Fibroblast of lung (primary cell): ENCODE measurements at regions not wholly inside any gene's neighbourhood (a gene's known extent, or its start where the extent isn't known, plus 50 kb on each side); places are given as distances from the start of the nearest gene placed in this dataset.

ENCODE experiments used
- DNase-seq, 2 donors: peaks; one replicate each; pipeline versions ENCODE4 v3.0.0 to v3.0.0-alpha.2; 2010; ENCODE audit warnings: low read depth in 2 of 2
- H2AFZ ChIP-seq: 2 replicates; pipeline ENCODE4 v1.5.1; 2012; ENCODE audit warnings: low read length, control low read depth, inconsistent platforms
- H3K27ac ChIP-seq: 2 replicates; pipeline ENCODE4 v1.5.1; 2011; ENCODE audit warnings: low read length, control low read depth; ENCODE audit not compliant: insufficient read depth
- H3K27me3 ChIP-seq: 2 replicates; pipeline ENCODE4 v1.5.1; 2011; ENCODE audit warnings: mild to moderate bottlenecking, low read length; ENCODE audit not compliant: control insufficient read depth, insufficient read depth
- H3K36me3 ChIP-seq: 2 replicates; pipeline ENCODE4 v1.5.1; 2011; ENCODE audit warnings: low read length; ENCODE audit not compliant: control insufficient read depth, insufficient read depth
- H3K4me1 ChIP-seq: 2 replicates; pipeline ENCODE4 v1.5.1; 2011; ENCODE audit warnings: low read length; ENCODE audit not compliant: control insufficient read depth, insufficient read depth; ENCODE audit errors: extremely low read depth
- H3K4me2 ChIP-seq: 2 replicates; pipeline ENCODE4 v1.5.1; 2011; ENCODE audit warnings: low read length, control low read depth; ENCODE audit not compliant: insufficient read depth; ENCODE audit errors: extremely low read depth
- H3K4me3 ChIP-seq, 4 experiments: fragments of 200-600 bp in 1 of 4; sonication (generic) in 1 of 4; replicated peaks in 1 of 4; 2 replicates each; pipeline ENCODE4 v1.5.1; 2011 to 2016; ENCODE audit warnings: low read length in 4 of 4, low read depth in 3 of 4, mild to moderate bottlenecking in 3 of 4, control low read depth in 2 of 4, inconsistent platforms in 1 of 4, mixed read lengths in 1 of 4; ENCODE audit not compliant: insufficient read depth in 1 of 4; ENCODE audit errors: control extremely low read depth in 1 of 4
- H3K79me2 ChIP-seq: 2 replicates; pipeline ENCODE4 v1.5.1; 2012; ENCODE audit warnings: mild to moderate bottlenecking, low read length, inconsistent platforms; ENCODE audit not compliant: control insufficient read depth, insufficient read depth
- H3K9ac ChIP-seq: 2 replicates; pipeline ENCODE4 v1.5.1; 2011; ENCODE audit warnings: mild to moderate bottlenecking, low read length, control low read depth; ENCODE audit not compliant: insufficient read depth
- H3K9me3 ChIP-seq: 2 replicates; pipeline ENCODE4 v1.5.1; 2012; ENCODE audit warnings: low read depth, low read length; ENCODE audit not compliant: control insufficient read depth, insufficient read depth
- H4K20me1 ChIP-seq: 2 replicates; pipeline ENCODE4 v1.5.1; 2011; ENCODE audit warnings: low read length; ENCODE audit not compliant: control insufficient read depth, insufficient read depth; ENCODE audit errors: extremely low read depth
- CTCF ChIP-seq, 2 donors: IDR thresholded peaks in 1 of 2; conservative IDR thresholded peaks in 1 of 2; 1 replicate in 1 of 2; 2 replicates in 1 of 2; pipeline ENCODE4 v1.5.1; 2011 to 2012; ENCODE audit warnings: low read length in 2 of 2, control low read depth in 1 of 2, inconsistent platforms in 1 of 2, low read depth in 1 of 2, mild to moderate bottlenecking in 1 of 2
- EZH2 ChIP-seq: IDR thresholded peaks from 2 replicates; pipeline ENCODE4 v1.5.1; 2012; ENCODE audit warnings: low read length, control low read depth, mild to moderate bottlenecking; ENCODE audit errors: missing control alignments

- Histone ChIP-seq H3K4me1 (no peaks in the 10 kb centered on the region), H3K4me3 (no peak overlapping the region), H3K27ac (no peak overlapping the region)
Measured at GRCh38 chrX:42378857-42379256, 399.1 kb downstream of the PPP1R2C start.

GRCh38 chrX:42375086-42375485 lies 402.9 kb downstream of the PPP1R2C start:
- Histone ChIP-seq H3K4me1 (no peaks in the 10 kb centered on the region), H3K4me3 (no peak overlapping the region), H2AFZ (no peak overlapping the region), H3K36me3 (no peaks in the 10 kb centered on the region), H3K4me2 (no peak overlapping the region), H3K79me2 (no peaks in the 10 kb centered on the region), H3K9ac (no peak overlapping the region), H4K20me1 (no peaks in the 10 kb centered on the region), H3K27me3 (no peaks in the 10 kb centered on the region), H3K9me3 (no peaks in the 10 kb centered on the region), H3K27ac (no peak overlapping the region)
- DNase-seq = no peak
- no peak for TF ChIP-seq EZH2
- no peak for TF ChIP-seq CTCF (conservative IDR thresholded peaks at IDR 0.05 in 1 of 2, IDR thresholded peaks at IDR 0.05 in 1 of 2; ENCODE audit: low read depth in 1 of 2, low read length in 2 of 2)

More at GRCh38 chrX:42378857-42379256, 399.1 kb downstream of the PPP1R2C start:
- no peak overlapping the region for H3K4me2 ChIP-seq
- H3K27me3 ChIP-seq = no peaks in the 10 kb centered on the region
- no peaks in the 10 kb centered on the region for H4K20me1 ChIP-seq
- DNase-seq = no peak
- TF ChIP-seq EZH2 (no peak), CTCF (conservative IDR thresholded peaks at IDR 0.05 in 1 of 2, IDR thresholded peaks at IDR 0.05 in 1 of 2; ENCODE audit: low read depth in 1 of 2, low read length in 2 of 2) (no peak)
- H3K36me3 ChIP-seq = no peaks in the 10 kb centered on the region
- H3K9ac ChIP-seq = no peak overlapping the region
- no peaks in the 10 kb centered on the region for H3K9me3 ChIP-seq
- H2AFZ ChIP-seq = no peak overlapping the region
- no peaks in the 10 kb centered on the region for H3K79me2 ChIP-seq

GRCh38 chrX:42366181-42366580 lies 411.8 kb downstream of the PPP1R2C start:
- Histone ChIP-seq H3K36me3 (no peaks in the 10 kb centered on the region), H3K79me2 (no peaks in the 10 kb centered on the region), H3K4me3 (no peak overlapping the region), H2AFZ (no peak overlapping the region), H3K27me3 (no peaks in the 10 kb centered on the region), H3K9me3 (no peaks in the 10 kb centered on the region), H4K20me1 (no peaks in the 10 kb centered on the region), H3K4me1 (no peaks in the 10 kb centered on the region), H3K27ac (no peak overlapping the region), H3K9ac (no peak overlapping the region), H3K4me2 (no peak overlapping the region)
- no peak for TF ChIP-seq CTCF (conservative IDR thresholded peaks at IDR 0.05 in 1 of 2, IDR thresholded peaks at IDR 0.05 in 1 of 2; ENCODE audit: low read depth in 1 of 2, low read length in 2 of 2)
- no peak for TF ChIP-seq EZH2
- DNase-seq = no peak
